H9 (cell line): ENCODE measurements at regions not wholly inside any gene's neighbourhood (a gene's known extent, or its start where the extent isn't known, plus 50 kb on each side); places are given as distances from the start of the nearest gene placed in this dataset.

ENCODE experiments used
- DNase-seq: peaks from one replicate; pipeline ENCODE4 v3.0.0-alpha.2; 2017
- H2AFZ ChIP-seq: one replicate; pipeline ENCODE4 v1.6.1; 2013; ENCODE audit warnings: mild to moderate bottlenecking, low read length, control low read depth, moderate library complexity
- H2AK5ac ChIP-seq: 2 replicates; pipeline ENCODE4 v1.6.1; 2013; ENCODE audit warnings: low read length, control low read depth, mixed read lengths; ENCODE audit not compliant: insufficient read length
- H2BK120ac ChIP-seq: one replicate; pipeline ENCODE4 v1.6.1; 2013; ENCODE audit warnings: low read depth, mild to moderate bottlenecking, low read length, control low read depth, inconsistent platforms; ENCODE audit not compliant: poor library complexity, severe bottlenecking
- H2BK12ac ChIP-seq: 2 replicates; pipeline ENCODE4 v1.6.1; 2013; ENCODE audit warnings: low read length, control low read depth, mixed read lengths, low read depth; ENCODE audit not compliant: insufficient read length
- H2BK15ac ChIP-seq: 2 replicates; pipeline ENCODE4 v1.6.1; 2013; ENCODE audit warnings: low read depth, low read length, control low read depth
- H2BK20ac ChIP-seq: one replicate; pipeline ENCODE4 v1.6.1; 2013; ENCODE audit warnings: low read depth, mild to moderate bottlenecking, low read length, control low read depth, inconsistent platforms; ENCODE audit not compliant: poor library complexity, severe bottlenecking
- H2BK5ac ChIP-seq: 2 replicates; pipeline ENCODE4 v1.6.1; 2013; ENCODE audit warnings: low read length, control low read depth, mixed read lengths; ENCODE audit not compliant: insufficient read length
- H3K14ac ChIP-seq: 2 replicates; pipeline ENCODE4 v1.6.1; 2013; ENCODE audit warnings: low read length, control low read depth; ENCODE audit not compliant: insufficient read depth
- H3K18ac ChIP-seq: 2 replicates; pipeline ENCODE4 v1.6.1; 2013; ENCODE audit warnings: low read depth, mild to moderate bottlenecking, mixed read lengths, low read length, control low read depth; ENCODE audit not compliant: insufficient read length
- H3K23ac ChIP-seq: 2 replicates; pipeline ENCODE4 v1.6.1; 2013; ENCODE audit warnings: low read length, control low read depth, mixed read lengths, low read depth; ENCODE audit not compliant: insufficient read length
- H3K23me2 ChIP-seq: 2 replicates; pipeline ENCODE4 v1.6.1; 2013; ENCODE audit warnings: low read depth, mild to moderate bottlenecking, mixed read lengths, low read length, control low read depth; ENCODE audit not compliant: insufficient read length, poor library complexity, severe bottlenecking
- H3K27ac ChIP-seq: 2 replicates; pipeline ENCODE4 v1.5.1; 2013; ENCODE audit warnings: low read length, control low read depth, mixed read lengths, low read depth; ENCODE audit not compliant: insufficient read length
- H3K27me3 ChIP-seq: 2 replicates; pipeline ENCODE4 v1.6.1; 2013; ENCODE audit warnings: low read length, control low read depth, inconsistent platforms; ENCODE audit not compliant: insufficient read depth
- H3K4ac ChIP-seq: 2 replicates; pipeline ENCODE4 v1.6.1; 2013; ENCODE audit warnings: low read depth, mild to moderate bottlenecking, control low read depth, inconsistent platforms, low read length, moderate library complexity
- H3K4me1 ChIP-seq: 2 replicates; pipeline ENCODE4 v1.6.1; 2013; ENCODE audit warnings: low read length, control low read depth, inconsistent platforms; ENCODE audit not compliant: insufficient read depth
- H3K4me2 ChIP-seq: 2 replicates; pipeline ENCODE4 v1.6.1; 2013; ENCODE audit warnings: low read length, control low read depth, mixed read lengths; ENCODE audit not compliant: insufficient read length, insufficient read depth
- H3K56ac ChIP-seq: 2 replicates; pipeline ENCODE4 v1.6.1; 2013; ENCODE audit warnings: low read depth, mild to moderate bottlenecking, mixed read lengths, low read length, control low read depth; ENCODE audit not compliant: insufficient read length
- H3K79me1 ChIP-seq: 2 replicates; pipeline ENCODE4 v1.6.1; 2013; ENCODE audit warnings: low read depth, mild to moderate bottlenecking, moderate library complexity, low read length, control low read depth, inconsistent platforms; ENCODE audit not compliant: insufficient read depth, poor library complexity, severe bottlenecking
- H3K79me2 ChIP-seq: 2 replicates; pipeline ENCODE4 v1.6.1; 2013; ENCODE audit warnings: low read length, control low read depth, inconsistent platforms; ENCODE audit not compliant: insufficient read depth
- H3K9ac ChIP-seq: 2 replicates; pipeline ENCODE4 v1.6.1; 2013; ENCODE audit warnings: low read length, control low read depth, mixed read lengths; ENCODE audit not compliant: insufficient read length; ENCODE audit errors: extremely low read depth
- H3K9me3 ChIP-seq: one replicate; pipeline ENCODE4 v1.6.1; 2013; ENCODE audit warnings: low read depth, low read length, inconsistent platforms; ENCODE audit not compliant: control insufficient read depth
- H3T11ph ChIP-seq: one replicate; pipeline ENCODE4 v1.6.1; 2013; ENCODE audit warnings: mild to moderate bottlenecking, low read length, control low read depth, inconsistent platforms
- H4K20me1 ChIP-seq: one replicate; pipeline ENCODE4 v1.6.1; 2013; ENCODE audit not compliant: control insufficient read depth, insufficient read length, insufficient read depth
- H4K5ac ChIP-seq: 2 replicates; pipeline ENCODE4 v1.6.1; 2013; ENCODE audit warnings: low read depth, mild to moderate bottlenecking, mixed read lengths, low read length, control low read depth; ENCODE audit not compliant: insufficient read length
- H4K8ac ChIP-seq: replicated peaks from 2 replicates; pipeline ENCODE4 v1.6.1; 2013; ENCODE audit warnings: low read length, control low read depth, mixed read lengths, low read depth; ENCODE audit not compliant: insufficient read length
- H4K91ac ChIP-seq: 2 replicates; pipeline ENCODE4 v1.6.1; 2013; ENCODE audit warnings: low read depth, mild to moderate bottlenecking, moderate library complexity, mixed read lengths, low read length, control low read depth; ENCODE audit not compliant: insufficient read length
- H3K27ac Mint-ChIP-seq, 3 experiments: 2 replicates in 2 of 3; 3 replicates in 1 of 3; pipeline ENCODE4 v1.8.0; 2020 to 2021; ENCODE audit warnings: mixed read lengths in 3 of 3, mild to moderate bottlenecking in 1 of 3, moderate library complexity in 1 of 3
- H3K27me3 Mint-ChIP-seq: 2 replicates; pipeline ENCODE4 v1.8.0; 2021; ENCODE audit warnings: low read depth, mild to moderate bottlenecking, moderate library complexity, mixed read lengths
- H3K36me3 Mint-ChIP-seq, 3 experiments: 2 replicates in 2 of 3; 3 replicates in 1 of 3; pipeline ENCODE4 v1.8.0; 2020 to 2021; ENCODE audit warnings: low read depth in 3 of 3, mixed read lengths in 3 of 3; ENCODE audit not compliant: insufficient read depth in 1 of 3
- H3K4me1 Mint-ChIP-seq, 2 experiments: 2 replicates each; pipeline ENCODE4 v1.8.0; 2020; ENCODE audit warnings: mixed read lengths in 2 of 2
- H3K4me3 Mint-ChIP-seq, 2 experiments: 2 replicates in 1 of 2; 3 replicates in 1 of 2; pipeline ENCODE4 v1.8.0; 2020 to 2021; ENCODE audit warnings: mild to moderate bottlenecking in 2 of 2, mixed read lengths in 2 of 2, moderate library complexity in 1 of 2
- H3K9me3 Mint-ChIP-seq, 2 experiments: 2 replicates in 1 of 2; 3 replicates in 1 of 2; pipeline ENCODE4 v1.8.0; 2020; ENCODE audit warnings: mild to moderate bottlenecking in 2 of 2, mixed read lengths in 2 of 2, moderate library complexity in 1 of 2
- CTCF ChIP-seq: fragments of 200-600 bp; sonication (generic); conservative IDR thresholded peaks from 3 replicates; pipeline ENCODE4 v1.8.0; 2021; ENCODE audit warnings: antibody characterized with exemption, mild to moderate bottlenecking
- WGBS: extraction: QIAGEN DNeasy Blood & Tissue Kit; methylation state at CpG from one replicate; pipeline ENCODE4 v1.1.7; 2013; ENCODE audit warnings: missing lambda C conversion rate, low lambda C conversion rate, mixed read lengths; ENCODE audit not compliant: insufficient read length; ENCODE audit errors: extremely low coverage; 5-methylcytosine and 5-hydroxymethylcytosine counted together

GRCh38 chr2:53584986-53585385, 182.6 kb upstream of the CHAC2 start:
- H3K14ac ChIP-seq, result no peak overlapping the region
- H2BK15ac ChIP-seq, result no peak overlapping the region
- H3K4me2 ChIP-seq, result no peak overlapping the region
- H3K79me1 ChIP-seq, result no peaks in the 10 kb centered on the region
- no peak overlapping the region for H4K8ac ChIP-seq
- no peaks in the 10 kb centered on the region for H4K20me1 ChIP-seq
- TF ChIP-seq CTCF, result no peak
- WGBS, result no CpG with 5 or more reads among the region's 5 CpGs
- no peaks in the 10 kb centered on the region for H3K23me2 ChIP-seq
- H2AFZ ChIP-seq, result no peak overlapping the region
- no peak overlapping the region for H2BK5ac ChIP-seq
- no peak overlapping the region for H2BK20ac ChIP-seq
- no peak overlapping the region for H4K5ac ChIP-seq
- no peak overlapping the region for H3K9ac ChIP-seq
- H3K27me3 Mint-ChIP-seq, result no peaks in the 10 kb centered on the region; the same call in 1 of the 2 replicates
- H3K27me3 ChIP-seq, result no peaks in the 10 kb centered on the region
- DNase-seq, result peak; percentile 43
- H3K56ac ChIP-seq, result no peak overlapping the region
- no peak overlapping the region for H3K18ac ChIP-seq
- H2AK5ac ChIP-seq, result no peak overlapping the region
- peaks cover 7 to 9% of the 10 kb centered on the region in 2 experiments for H3K4me1 Mint-ChIP-seq
- H4K91ac ChIP-seq, result no peak overlapping the region
- no peak overlapping the region for H3T11ph ChIP-seq
- no peak overlapping the region for H3K4ac ChIP-seq
- no peak overlapping the region; a peak in 1 of 7 replicates for H3K27ac Mint-ChIP-seq
- no peak overlapping the region for H3K23ac ChIP-seq
- H3K4me3 Mint-ChIP-seq, result no peak overlapping the region
- no peaks in the 10 kb centered on the region for H3K36me3 Mint-ChIP-seq
- H3K4me1 ChIP-seq, result no peaks in the 10 kb centered on the region
- H3K27ac ChIP-seq, result no peak overlapping the region
- peaks cover 0 to 2% of the 10 kb centered on the region in 2 experiments; a peak in 1 of 5 replicates for H3K9me3 Mint-ChIP-seq
- no peaks in the 10 kb centered on the region for H3K9me3 ChIP-seq
- H2BK12ac ChIP-seq, result no peak overlapping the region
- no peak overlapping the region for H2BK120ac ChIP-seq
- H3K79me2 ChIP-seq, result no peaks in the 10 kb centered on the region
